MM.1S (cell line): ENCODE measurements at regions not wholly inside any gene's neighbourhood (a gene's known extent, or its start where the extent isn't known, plus 50 kb on each side); places are given as distances from the start of the nearest gene placed in this dataset.

Source experiments
- EZH2 ChIP-seq: fragments of 300-600 bp; sonication (generic); optimal IDR thresholded peaks from 2 replicates; pipeline ENCODE3; 2017; ENCODE audit warnings: low read depth, mild to moderate bottlenecking, antibody characterized with exemption, low read length, mixed read lengths
- EZH2phosphoT487 ChIP-seq: fragments of 300-600 bp; sonication (generic); IDR thresholded peaks from 2 replicates; pipeline ENCODE4 v1.6.1; 2018; ENCODE audit warnings: antibody characterized with exemption, low read length
- TF ChIP-seq, protein P1 (sequence below): fragments of 300-600 bp; sonication (generic); IDR thresholded peaks from 2 replicates; pipeline ENCODE4 v1.5.1; 2016; ENCODE audit warnings: antibody characterized with exemption, low read length, mixed read lengths

DNA sequence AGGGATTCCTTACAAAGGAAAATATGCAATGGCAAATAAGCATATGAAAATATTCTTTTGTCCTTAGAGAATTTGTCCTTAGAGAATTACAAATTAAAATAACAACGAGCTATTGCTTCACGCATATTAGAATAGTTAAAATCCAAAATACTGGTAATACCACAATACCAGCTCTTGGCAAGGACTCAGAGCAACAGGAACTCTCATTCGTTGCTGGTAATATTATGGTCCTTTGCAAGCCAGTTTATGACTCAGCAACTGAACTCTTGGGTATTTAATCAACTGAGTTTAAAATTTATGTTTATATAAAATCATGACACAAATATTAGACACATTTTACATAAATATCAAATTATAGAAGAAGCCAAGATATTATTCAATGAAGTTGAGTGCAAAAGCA is 1730.4 kb downstream of the SI start:
- TF ChIP-seq, protein P1, sequence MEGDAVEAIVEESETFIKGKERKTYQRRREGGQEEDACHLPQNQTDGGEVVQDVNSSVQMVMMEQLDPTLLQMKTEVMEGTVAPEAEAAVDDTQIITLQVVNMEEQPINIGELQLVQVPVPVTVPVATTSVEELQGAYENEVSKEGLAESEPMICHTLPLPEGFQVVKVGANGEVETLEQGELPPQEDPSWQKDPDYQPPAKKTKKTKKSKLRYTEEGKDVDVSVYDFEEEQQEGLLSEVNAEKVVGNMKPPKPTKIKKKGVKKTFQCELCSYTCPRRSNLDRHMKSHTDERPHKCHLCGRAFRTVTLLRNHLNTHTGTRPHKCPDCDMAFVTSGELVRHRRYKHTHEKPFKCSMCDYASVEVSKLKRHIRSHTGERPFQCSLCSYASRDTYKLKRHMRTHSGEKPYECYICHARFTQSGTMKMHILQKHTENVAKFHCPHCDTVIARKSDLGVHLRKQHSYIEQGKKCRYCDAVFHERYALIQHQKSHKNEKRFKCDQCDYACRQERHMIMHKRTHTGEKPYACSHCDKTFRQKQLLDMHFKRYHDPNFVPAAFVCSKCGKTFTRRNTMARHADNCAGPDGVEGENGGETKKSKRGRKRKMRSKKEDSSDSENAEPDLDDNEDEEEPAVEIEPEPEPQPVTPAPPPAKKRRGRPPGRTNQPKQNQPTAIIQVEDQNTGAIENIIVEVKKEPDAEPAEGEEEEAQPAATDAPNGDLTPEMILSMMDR: no peak
- no peak for TF ChIP-seq EZH2
- TF ChIP-seq EZH2phosphoT487: no peak
